ENCODE measurements at regions not wholly inside any gene's neighbourhood (a gene's known extent, or its start where the extent isn't known, plus 50 kb on each side); places are given as distances from the start of the nearest gene placed in this dataset.

- H3K27me3 Mint-ChIP-seq = no peaks in the 10 kb centered on the region
- H3K27ac Mint-ChIP-seq = no peak overlapping the region
- no peak overlapping the region for H3K4me3 Mint-ChIP-seq
- DNase-seq = no peak
- no peak for ATAC-seq (replicated peaks)
- no peaks in the 10 kb centered on the region for H3K36me3 Mint-ChIP-seq
- no peaks in the 10 kb centered on the region for H3K9me3 Mint-ChIP-seq
- H3K4me1 Mint-ChIP-seq = no peaks in the 10 kb centered on the region
Observed at GRCh38 chr6:147053311-147053921, 150.8 kb upstream of the STXBP5 start.

GRCh38 chr6:147054158-147054557 lies 150.1 kb upstream of the STXBP5 start:
- ATAC-seq (replicated peaks) (no peak), DNase-seq (no peak)
- Mint-ChIP-seq H3K27ac (no peak overlapping the region), H3K36me3 (no peaks in the 10 kb centered on the region), H3K4me3 (no peak overlapping the region), H3K9me3 (no peaks in the 10 kb centered on the region), H3K27me3 (peaks cover 0 to 4% of the 10 kb centered on the region in 2 donors), H3K4me1 (no peaks in the 10 kb centered on the region)

- Mint-ChIP-seq H3K4me1 (no peaks in the 10 kb centered on the region), H3K27ac (no peak overlapping the region), H3K4me3 (no peak overlapping the region), H3K27me3 (peaks cover 0 to 6% of the 10 kb centered on the region in 2 donors), H3K9me3 (no peaks in the 10 kb centered on the region), H3K36me3 (no peaks in the 10 kb centered on the region)
- DNase-seq (no peak), ATAC-seq (replicated peaks) (no peak)
Observed at GRCh38 chr6:147054871-147055270, 149.3 kb upstream of the STXBP5 start.

- ATAC-seq (replicated peaks) (no peak), DNase-seq (no peak)
- Mint-ChIP-seq H3K27me3 (peaks cover 0 to 6% of the 10 kb centered on the region in 2 donors), H3K4me3 (no peak overlapping the region), H3K27ac (no peak overlapping the region), H3K9me3 (no peaks in the 10 kb centered on the region), H3K4me1 (no peaks in the 10 kb centered on the region), H3K36me3 (no peaks in the 10 kb centered on the region)
Observed at GRCh38 chr6:147055821-147056392, 148.3 kb upstream of the STXBP5 start.

GRCh38 chr6:147057188-147057587 lies 147.0 kb upstream of the STXBP5 start:
- H3K36me3 Mint-ChIP-seq = no peaks in the 10 kb centered on the region
- H3K4me3 Mint-ChIP-seq = no peak overlapping the region
- H3K27ac Mint-ChIP-seq = no peak overlapping the region
- H3K9me3 Mint-ChIP-seq = no peaks in the 10 kb centered on the region
- H3K27me3 Mint-ChIP-seq = peaks cover 0 to 6% of the 10 kb centered on the region in 2 donors
- no peaks in the 10 kb centered on the region for H3K4me1 Mint-ChIP-seq
- DNase-seq = no peak
- ATAC-seq (replicated peaks) = no peak

GRCh38 chr6:147057705-147058342 lies 146.4 kb upstream of the STXBP5 start:
- no peaks in the 10 kb centered on the region for H3K4me1 Mint-ChIP-seq
- ATAC-seq (replicated peaks) = no peak
- H3K4me3 Mint-ChIP-seq = no peak overlapping the region
- peaks cover 0 to 6% of the 10 kb centered on the region in 2 donors for H3K27me3 Mint-ChIP-seq
- H3K36me3 Mint-ChIP-seq = no peaks in the 10 kb centered on the region
- DNase-seq = no peak
- H3K9me3 Mint-ChIP-seq = no peaks in the 10 kb centered on the region
- no peak overlapping the region for H3K27ac Mint-ChIP-seq

- Mint-ChIP-seq H3K27ac (no peak overlapping the region), H3K27me3 (peaks cover 0 to 6% of the 10 kb centered on the region in 2 donors)
Observed at GRCh38 chr6:147058786-147059385, 145.3 kb upstream of the STXBP5 start.

GRCh38 chr6:147060636-147061035 lies 143.6 kb upstream of the STXBP5 start:
- ATAC-seq (replicated peaks) (no peak), DNase-seq (no peak)
- Mint-ChIP-seq H3K27me3 (peaks cover 0 to 6% of the 10 kb centered on the region in 2 donors), H3K27ac (no peak overlapping the region), H3K4me3 (no peak overlapping the region), H3K9me3 (no peaks in the 10 kb centered on the region), H3K4me1 (no peaks in the 10 kb centered on the region), H3K36me3 (no peaks in the 10 kb centered on the region)

More at GRCh38 chr6:147058786-147059385, 145.3 kb upstream of the STXBP5 start:
- ATAC-seq (replicated peaks) = no peak
- no peaks in the 10 kb centered on the region for H3K9me3 Mint-ChIP-seq
- no peaks in the 10 kb centered on the region for H3K4me1 Mint-ChIP-seq
- no peak for DNase-seq
- H3K36me3 Mint-ChIP-seq = no peaks in the 10 kb centered on the region
- no peak overlapping the region for H3K4me3 Mint-ChIP-seq

GRCh38 chr6:147061252-147061651 lies 143.0 kb upstream of the STXBP5 start:
- Mint-ChIP-seq H3K4me3 (no peak overlapping the region), H3K27me3 (peaks cover 0 to 6% of the 10 kb centered on the region in 2 donors), H3K9me3 (no peaks in the 10 kb centered on the region), H3K27ac (no peak overlapping the region), H3K36me3 (no peaks in the 10 kb centered on the region), H3K4me1 (no peaks in the 10 kb centered on the region)
- ATAC-seq (replicated peaks) (no peak), DNase-seq (no peak)

GRCh38 chr6:147063469-147064031 lies 140.7 kb upstream of the STXBP5 start:
- DNase-seq (no peak), ATAC-seq (replicated peaks) (no peak)
- H3K27ac Mint-ChIP-seq = no peak overlapping the region
- H3K9me3 Mint-ChIP-seq = no peaks in the 10 kb centered on the region
- H3K4me1 Mint-ChIP-seq = no peaks in the 10 kb centered on the region
- peaks cover 0 to 6% of the 10 kb centered on the region in 2 donors for H3K27me3 Mint-ChIP-seq
- H3K4me3 Mint-ChIP-seq = no peak overlapping the region
- H3K36me3 Mint-ChIP-seq = no peaks in the 10 kb centered on the region

GRCh38 chr6:147065786-147066185 lies 138.4 kb upstream of the STXBP5 start:
- no peak for DNase-seq
- no peaks in the 10 kb centered on the region for H3K4me1 Mint-ChIP-seq
- H3K27ac Mint-ChIP-seq = no peak overlapping the region
- no peak overlapping the region for H3K4me3 Mint-ChIP-seq
- no peaks in the 10 kb centered on the region for H3K27me3 Mint-ChIP-seq
- H3K36me3 Mint-ChIP-seq = no peaks in the 10 kb centered on the region
- H3K9me3 Mint-ChIP-seq = peaks cover 2 to 5% of the 10 kb centered on the region in 2 donors
- ATAC-seq (replicated peaks) = no peak

GRCh38 chr6:147067184-147067583 lies 137.0 kb upstream of the STXBP5 start:
- Mint-ChIP-seq H3K4me1 (no peaks in the 10 kb centered on the region), H3K36me3 (no peaks in the 10 kb centered on the region), H3K4me3 (no peak overlapping the region), H3K27ac (no peak overlapping the region), H3K27me3 (no peaks in the 10 kb centered on the region), H3K9me3 (peaks cover 2 to 5% of the 10 kb centered on the region in 2 donors)
- DNase-seq = no peak
- ATAC-seq (replicated peaks) = no peak

- no peak for ATAC-seq (replicated peaks)
- peaks cover 0 to 6% of the 10 kb centered on the region in 2 donors for H3K4me1 Mint-ChIP-seq
- H3K36me3 Mint-ChIP-seq = no peaks in the 10 kb centered on the region
- peaks cover 2 to 5% of the 10 kb centered on the region in 2 donors for H3K9me3 Mint-ChIP-seq
- no peak overlapping the region for H3K4me3 Mint-ChIP-seq
- H3K27me3 Mint-ChIP-seq = no peaks in the 10 kb centered on the region
- DNase-seq = no peak
- H3K27ac Mint-ChIP-seq = no peak overlapping the region
Observed at GRCh38 chr6:147071776-147072175, 132.4 kb upstream of the STXBP5 start.

GRCh38 chr6:147075381-147075780 lies 128.8 kb upstream of the STXBP5 start:
- Mint-ChIP-seq H3K36me3 (no peaks in the 10 kb centered on the region), H3K27ac (no peak overlapping the region), H3K27me3 (no peaks in the 10 kb centered on the region), H3K4me3 (no peak overlapping the region), H3K9me3 (no peaks in the 10 kb centered on the region), H3K4me1 (peaks cover 0 to 6% of the 10 kb centered on the region in 2 donors)
- DNase-seq = no peak
- ATAC-seq (replicated peaks) = no peak
